ENCODE measurements at regions not wholly inside any gene's neighbourhood (a gene's known extent, or its start where the extent isn't known, plus 50 kb on each side); places are given as distances from the start of the nearest gene placed in this dataset.

GRCh38 chr6:134850721-134851305 is 99.1 kb downstream of the ALDH8A1 start:
- H3K4me3 ChIP-seq (replicated peaks in 1 of 2; ENCODE audit: low read depth in 2 of 2, low read length in 2 of 2) = no peak overlapping the region
- TF ChIP-seq, protein P1, sequence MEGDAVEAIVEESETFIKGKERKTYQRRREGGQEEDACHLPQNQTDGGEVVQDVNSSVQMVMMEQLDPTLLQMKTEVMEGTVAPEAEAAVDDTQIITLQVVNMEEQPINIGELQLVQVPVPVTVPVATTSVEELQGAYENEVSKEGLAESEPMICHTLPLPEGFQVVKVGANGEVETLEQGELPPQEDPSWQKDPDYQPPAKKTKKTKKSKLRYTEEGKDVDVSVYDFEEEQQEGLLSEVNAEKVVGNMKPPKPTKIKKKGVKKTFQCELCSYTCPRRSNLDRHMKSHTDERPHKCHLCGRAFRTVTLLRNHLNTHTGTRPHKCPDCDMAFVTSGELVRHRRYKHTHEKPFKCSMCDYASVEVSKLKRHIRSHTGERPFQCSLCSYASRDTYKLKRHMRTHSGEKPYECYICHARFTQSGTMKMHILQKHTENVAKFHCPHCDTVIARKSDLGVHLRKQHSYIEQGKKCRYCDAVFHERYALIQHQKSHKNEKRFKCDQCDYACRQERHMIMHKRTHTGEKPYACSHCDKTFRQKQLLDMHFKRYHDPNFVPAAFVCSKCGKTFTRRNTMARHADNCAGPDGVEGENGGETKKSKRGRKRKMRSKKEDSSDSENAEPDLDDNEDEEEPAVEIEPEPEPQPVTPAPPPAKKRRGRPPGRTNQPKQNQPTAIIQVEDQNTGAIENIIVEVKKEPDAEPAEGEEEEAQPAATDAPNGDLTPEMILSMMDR (IDR thresholded peaks at IDR 0.05; ENCODE audit: low read depth, low read length) = no peak
- DNase-seq (ENCODE audit: low read depth in 2 of 2) = peak in 1 of 2 donors; percentile 67

- DNase-seq (ENCODE audit: low read depth in 2 of 2) = no peak
- TF ChIP-seq, protein P1 (IDR thresholded peaks at IDR 0.05; ENCODE audit: low read depth, low read length) = no peak
- H3K4me3 ChIP-seq (replicated peaks in 1 of 2; ENCODE audit: low read depth in 2 of 2, low read length in 2 of 2) = no peak overlapping the region
These were observed 99.9 kb downstream of the ALDH8A1 start for GRCh38 chr6:134849920-134850447.

- H3K4me3 ChIP-seq (replicated peaks in 1 of 2; ENCODE audit: low read depth in 2 of 2, low read length in 2 of 2) = no peak overlapping the region
- DNase-seq (ENCODE audit: low read depth in 2 of 2) = no peak
- TF ChIP-seq, protein P1 (IDR thresholded peaks at IDR 0.05; ENCODE audit: low read depth, low read length) = no peak
These were observed 101.8 kb downstream of the ALDH8A1 start for GRCh38 chr6:134848076-134848475.

- TF ChIP-seq, protein P1 (IDR thresholded peaks at IDR 0.05; ENCODE audit: low read depth, low read length) = no peak
- no peak for DNase-seq (ENCODE audit: low read depth in 2 of 2)
- no peak overlapping the region for H3K4me3 ChIP-seq (replicated peaks in 1 of 2; ENCODE audit: low read depth in 2 of 2, low read length in 2 of 2)
These were observed 103.0 kb downstream of the ALDH8A1 start for GRCh38 chr6:134846865-134847264.

DNA sequence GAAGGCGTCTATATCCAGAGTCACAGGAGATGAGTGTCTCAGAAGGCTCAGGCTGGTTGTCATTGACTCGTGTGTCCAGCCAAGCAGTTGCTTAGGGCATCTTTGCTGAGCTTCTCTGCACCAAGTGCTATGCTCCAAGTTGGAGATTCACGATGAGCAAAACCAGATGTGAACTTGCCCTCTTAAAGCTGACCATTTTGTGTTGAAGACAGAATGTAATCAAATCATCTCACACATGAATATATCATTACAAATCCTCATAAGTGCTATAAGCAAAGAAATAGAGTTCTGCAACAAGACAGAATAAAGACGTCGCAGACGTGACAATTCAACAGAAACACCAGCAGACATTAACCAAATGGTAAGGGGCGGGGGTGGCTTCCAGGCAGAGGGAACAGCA is 103.9 kb downstream of the ALDH8A1 start:
- H3K4me3 ChIP-seq (replicated peaks in 1 of 2; ENCODE audit: low read depth in 2 of 2, low read length in 2 of 2) = no peak overlapping the region
- TF ChIP-seq, protein P1 (IDR thresholded peaks at IDR 0.05; ENCODE audit: low read depth, low read length) = no peak
- DNase-seq (ENCODE audit: low read depth in 2 of 2) = no peak

DNA sequence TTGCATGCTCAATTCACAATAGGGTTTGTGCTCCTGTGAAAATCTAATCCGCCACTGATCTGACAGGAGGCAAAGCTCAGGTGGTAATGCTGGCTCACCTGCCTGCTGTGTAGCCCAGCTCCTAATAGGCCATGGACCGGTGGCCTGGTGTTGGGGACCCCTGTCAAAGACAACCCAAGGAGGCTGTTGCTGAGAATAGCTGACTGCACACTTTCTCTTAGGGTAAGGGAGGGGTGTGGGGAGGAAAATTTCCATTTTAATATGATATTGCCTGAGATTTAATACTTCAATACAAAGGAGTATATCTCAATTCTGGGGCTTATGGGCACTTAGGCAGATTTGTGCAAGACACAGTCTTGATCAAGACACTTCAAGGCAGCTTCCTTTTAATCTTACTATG is 105.8 kb downstream of the ALDH8A1 start:
- TF ChIP-seq, protein P1 (IDR thresholded peaks at IDR 0.05; ENCODE audit: low read depth, low read length) = no peak
- no peak for DNase-seq (ENCODE audit: low read depth in 2 of 2)
- no peak overlapping the region for H3K4me3 ChIP-seq (replicated peaks in 1 of 2; ENCODE audit: low read depth in 2 of 2, low read length in 2 of 2)

Measured in cardiac fibroblast (primary cell).